Cardiac fibroblast (primary cell): ENCODE measurements at regions not wholly inside any gene's neighbourhood (a gene's known extent, or its start where the extent isn't known, plus 50 kb on each side); places are given as distances from the start of the nearest gene placed in this dataset.
"Not testable (repeated sequence)": the region's sequence is repeated elsewhere in the genome, so short reads cannot be mapped to it uniquely, and the experiment has no call there.

Experiments used
- DNase-seq, 2 donors: peaks; one replicate each; pipeline versions ENCODE4 v3.0.0 to v3.0.0-alpha.2; 2010; ENCODE audit warnings: low read depth in 2 of 2
- H3K4me3 ChIP-seq, 2 donors: replicated peaks in 1 of 2; 1 replicate in 1 of 2; 2 replicates in 1 of 2; pipeline ENCODE4 v1.5.1; 2011; ENCODE audit warnings: low read depth in 2 of 2, low read length in 2 of 2, mild to moderate bottlenecking in 2 of 2, moderate library complexity in 1 of 2
- CTCF ChIP-seq: IDR thresholded peaks from one replicate; pipeline ENCODE4 v1.5.1; 2011; ENCODE audit warnings: low read depth, mild to moderate bottlenecking, low read length, inconsistent platforms

- TF ChIP-seq CTCF: no peak
- DNase-seq: no peak
- no peak overlapping the region for H3K4me3 ChIP-seq
These were observed 182.7 kb upstream of the C14orf180 start for GRCh38 chr14:104396682-104397470.

GRCh38 chr14:104397956-104398355 lies 181.6 kb upstream of the C14orf180 start:
- no peak overlapping the region for H3K4me3 ChIP-seq
- no peak for DNase-seq
- TF ChIP-seq CTCF: no peak

GRCh38 chr14:104398656-104399055 lies 180.9 kb upstream of the C14orf180 start:
- no peak for TF ChIP-seq CTCF
- no peak overlapping the region for H3K4me3 ChIP-seq
- no peak for DNase-seq

- no peak overlapping the region for H3K4me3 ChIP-seq
- DNase-seq: no peak
- no peak for TF ChIP-seq CTCF
These were observed 180.0 kb upstream of the C14orf180 start for GRCh38 chr14:104399432-104400155.

- no peak overlapping the region for H3K4me3 ChIP-seq
- no peak for DNase-seq
- no peak for TF ChIP-seq CTCF
These were observed 179.2 kb upstream of the C14orf180 start for GRCh38 chr14:104400355-104400754.

- no peak for TF ChIP-seq CTCF
These were observed 177.8 kb upstream of the C14orf180 start for GRCh38 chr14:104401785-104402184.

GRCh38 chr14:104402303-104402702 lies 177.3 kb upstream of the C14orf180 start:
- H3K4me3 ChIP-seq, DNase-seq: not testable (repeated sequence)

More at GRCh38 chr14:104401785-104402184, 177.8 kb upstream of the C14orf180 start:
- no peak for DNase-seq
- no peak overlapping the region for H3K4me3 ChIP-seq
